Testis (tissue), 2 donors: ENCODE measurements at regions not wholly inside any gene's neighbourhood (a gene's known extent, or its start where the extent isn't known, plus 50 kb on each side); places are given as distances from the start of the nearest gene placed in this dataset.

Experiments used
- DNase-seq: peaks from one replicate; pipeline ENCODE4 v3.0.0-alpha.2; 2019
- H3K27ac ChIP-seq, 2 donors: fragments of 200-600 bp; sonication (generic); one replicate each; pipeline ENCODE4 v1.5.1; 2019
- H3K27me3 ChIP-seq: fragments of 200-600 bp; sonication (generic); one replicate; pipeline ENCODE4 v1.5.1; 2019
- H3K36me3 ChIP-seq: fragments of 200-600 bp; sonication (generic); one replicate; pipeline ENCODE4 v1.5.1; 2017; ENCODE audit warnings: low read depth; ENCODE audit errors: missing control alignments
- H3K4me1 ChIP-seq: fragments of 200-600 bp; sonication (generic); one replicate; pipeline ENCODE4 v1.5.1; 2019
- H3K4me3 ChIP-seq, 2 donors: fragments of 200-600 bp; sonication (generic); one replicate each; pipeline ENCODE4 v1.5.1; 2017 to 2019
- H3K9me3 ChIP-seq: fragments of 200-600 bp; sonication (generic); one replicate; pipeline ENCODE4 v1.5.1; 2017
- POLR2A ChIP-seq: fragments of 450-650 bp; IDR thresholded peaks from one replicate; pipeline ENCODE4 v1.6.1; 2017; ENCODE audit warnings: antibody characterized with exemption, mild to moderate bottlenecking, moderate library complexity
- WGBS, 2 donors: methylation state at CpG; one replicate each; pipeline ENCODE4 v1.1.5; 2018; 5-methylcytosine and 5-hydroxymethylcytosine counted together
- intact Hi-C: fragments of 100-400 bp; cut with DNase I; formaldehyde crosslinking; loops from one replicate; pipeline ENCODE4 v1.15.1; 2023; ENCODE audit warnings: low total_unique reads
- TF ChIP-seq, protein P1 (sequence below), 3 experiments: fragments of 450-650 bp in 2 of 3; fragments of 200-600 bp in 1 of 3; sonication (generic) in 1 of 3; IDR thresholded peaks; one replicate each; pipeline ENCODE4 v1.5.1; 2016 to 2019; ENCODE audit warnings: antibody characterized with exemption in 3 of 3, mild to moderate bottlenecking in 2 of 3, moderate library complexity in 1 of 3

DNA sequence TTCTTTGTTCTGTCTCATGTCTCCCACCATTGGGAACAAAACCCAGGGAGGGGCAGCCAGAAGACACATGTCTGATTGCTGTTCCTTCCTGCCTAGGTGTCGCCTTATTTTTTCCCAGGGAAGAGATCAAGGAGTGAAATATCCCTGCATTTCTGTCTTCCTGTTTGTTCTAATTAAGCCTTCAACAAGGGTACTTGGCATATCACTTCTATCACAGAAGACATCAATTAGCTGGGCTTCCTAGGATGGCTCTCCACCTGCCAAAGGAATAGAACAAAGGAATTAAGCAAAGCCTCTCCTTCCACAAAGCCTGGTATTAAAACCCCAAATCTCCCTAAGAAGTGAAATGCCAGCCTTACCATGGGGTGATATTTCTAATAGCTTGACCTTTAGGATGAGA, 299.5 kb upstream of the CD180 start:
- intact Hi-C loops = no loop called here

DNA sequence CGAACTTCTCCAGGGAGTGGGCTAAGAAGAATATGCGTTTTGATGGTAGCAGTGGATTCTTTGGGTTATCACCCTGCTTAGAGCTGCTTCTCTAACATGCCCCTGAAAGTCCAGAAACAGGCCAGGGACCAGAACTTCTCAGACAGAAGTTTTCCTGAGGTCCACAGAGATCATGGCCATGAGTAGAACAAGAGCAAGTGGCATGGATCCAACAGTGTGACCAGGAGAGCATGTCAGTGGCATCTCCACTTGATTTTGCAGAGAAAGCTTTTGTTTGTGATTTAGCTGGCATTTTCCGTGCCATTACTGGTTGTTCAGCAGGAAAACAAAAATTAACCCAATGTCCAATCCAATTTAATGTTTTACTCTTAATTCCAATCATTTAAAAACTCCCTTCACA, 298.5 kb upstream of the CD180 start:
- 70 to 73% methylated on average over 3 of the region's 3 CpGs for WGBS, 2 donors
- Histone ChIP-seq H3K27me3 (no peaks in the 10 kb centered on the region), H3K4me1 (peaks cover 9% of the 10 kb centered on the region), H3K4me3 (no peak overlapping the region), H3K27ac (no peak overlapping the region), H3K36me3 (no peaks in the 10 kb centered on the region), H3K9me3 (no peaks in the 10 kb centered on the region)
- peak; percentile 38 for DNase-seq
- TF ChIP-seq, protein P1, sequence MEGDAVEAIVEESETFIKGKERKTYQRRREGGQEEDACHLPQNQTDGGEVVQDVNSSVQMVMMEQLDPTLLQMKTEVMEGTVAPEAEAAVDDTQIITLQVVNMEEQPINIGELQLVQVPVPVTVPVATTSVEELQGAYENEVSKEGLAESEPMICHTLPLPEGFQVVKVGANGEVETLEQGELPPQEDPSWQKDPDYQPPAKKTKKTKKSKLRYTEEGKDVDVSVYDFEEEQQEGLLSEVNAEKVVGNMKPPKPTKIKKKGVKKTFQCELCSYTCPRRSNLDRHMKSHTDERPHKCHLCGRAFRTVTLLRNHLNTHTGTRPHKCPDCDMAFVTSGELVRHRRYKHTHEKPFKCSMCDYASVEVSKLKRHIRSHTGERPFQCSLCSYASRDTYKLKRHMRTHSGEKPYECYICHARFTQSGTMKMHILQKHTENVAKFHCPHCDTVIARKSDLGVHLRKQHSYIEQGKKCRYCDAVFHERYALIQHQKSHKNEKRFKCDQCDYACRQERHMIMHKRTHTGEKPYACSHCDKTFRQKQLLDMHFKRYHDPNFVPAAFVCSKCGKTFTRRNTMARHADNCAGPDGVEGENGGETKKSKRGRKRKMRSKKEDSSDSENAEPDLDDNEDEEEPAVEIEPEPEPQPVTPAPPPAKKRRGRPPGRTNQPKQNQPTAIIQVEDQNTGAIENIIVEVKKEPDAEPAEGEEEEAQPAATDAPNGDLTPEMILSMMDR (IDR thresholded peaks at IDR 0.05) = no peak
- TF ChIP-seq POLR2A = no peak
- intact Hi-C loops = no loop called here

More for the DNA sequence above, 299.5 kb upstream of the CD180 start:
- no peak overlapping the region for H3K27ac ChIP-seq
- no peaks in the 10 kb centered on the region for H3K36me3 ChIP-seq
- H3K27me3 ChIP-seq = no peaks in the 10 kb centered on the region
- WGBS, 2 donors = 93% methylated on average over 1 of the region's 1 CpG
- DNase-seq = no peak
- H3K4me1 ChIP-seq = peaks cover 9% of the 10 kb centered on the region
- TF ChIP-seq, protein P1 (IDR thresholded peaks at IDR 0.05) = no peak
- no peak for TF ChIP-seq POLR2A
- no peak overlapping the region for H3K4me3 ChIP-seq
- no peaks in the 10 kb centered on the region for H3K9me3 ChIP-seq

DNA sequence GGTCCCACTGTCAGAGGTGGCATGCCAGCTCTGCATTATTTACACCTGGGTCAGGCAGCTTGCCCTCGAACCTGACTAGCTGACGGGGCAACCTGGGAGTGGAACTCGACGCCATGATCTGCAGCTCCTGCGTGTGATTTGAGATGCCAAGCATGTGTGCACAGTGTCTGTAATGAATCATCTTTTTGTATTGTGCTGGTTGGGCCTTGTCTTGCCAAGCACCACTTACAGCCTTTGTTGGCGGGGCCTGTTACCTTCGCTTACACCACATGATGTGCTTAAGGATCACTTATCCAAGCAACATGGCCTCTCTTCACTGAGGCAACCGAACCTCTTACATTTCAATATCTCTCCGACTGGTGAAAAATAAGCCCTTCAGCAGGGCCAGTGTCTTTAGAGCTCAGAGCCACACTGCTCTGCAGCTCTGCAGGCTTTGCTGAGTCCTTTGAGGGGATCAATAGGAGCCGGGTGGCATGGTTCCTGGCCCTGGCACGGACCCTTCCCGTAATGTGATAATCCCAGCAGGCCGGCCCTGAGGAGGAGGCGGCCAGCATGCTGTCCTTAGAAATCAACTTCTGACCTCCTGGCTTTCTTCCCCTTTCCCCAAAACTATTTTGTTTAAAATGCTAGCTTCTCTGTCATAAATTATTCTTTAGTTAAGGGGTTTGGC, 297.7 kb upstream of the CD180 start:
- intact Hi-C loops = no loop called here
- no peak overlapping the region for H3K4me3 ChIP-seq
- WGBS, 2 donors = 77 to 85% methylated on average over 12 to 14 of the region's 14 CpGs
- TF ChIP-seq POLR2A = no peak
- no peaks in the 10 kb centered on the region for H3K27me3 ChIP-seq
- H3K4me1 ChIP-seq = peaks cover 9% of the 10 kb centered on the region
- H3K9me3 ChIP-seq = no peaks in the 10 kb centered on the region
- H3K36me3 ChIP-seq = no peaks in the 10 kb centered on the region
- no peak for DNase-seq
- H3K27ac ChIP-seq = no peak overlapping the region

DNA sequence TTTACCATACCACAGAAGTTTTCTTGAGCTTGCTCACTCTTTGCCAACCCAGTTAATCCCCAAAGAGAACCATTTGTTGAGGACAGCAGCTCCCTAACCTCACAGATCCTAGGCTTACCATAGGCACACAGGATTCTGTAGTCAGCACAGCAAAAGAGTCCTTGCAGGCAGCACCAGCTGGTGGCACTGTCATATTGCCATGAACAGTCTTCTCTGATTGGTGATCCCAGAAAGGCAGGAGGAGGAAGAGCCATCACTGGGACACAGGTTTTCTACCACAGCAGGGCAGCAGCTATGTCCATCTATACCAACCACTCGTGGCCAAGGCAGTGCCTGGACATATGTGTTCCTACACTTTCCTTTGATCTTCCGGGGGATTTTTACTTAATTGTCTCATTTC, 297.1 kb upstream of the CD180 start:
- no peak overlapping the region for H3K4me3 ChIP-seq
- no peak for TF ChIP-seq POLR2A
- TF ChIP-seq, protein P1 (IDR thresholded peaks at IDR 0.05) = peak; percentile 15 to 40 (median 30)
- 84 to 91% methylated on average over 2 of the region's 2 CpGs for WGBS, 2 donors
- DNase-seq = peak; percentile 80
- H3K9me3 ChIP-seq = no peaks in the 10 kb centered on the region
- no peak overlapping the region for H3K27ac ChIP-seq
- no peaks in the 10 kb centered on the region for H3K27me3 ChIP-seq
- H3K4me1 ChIP-seq = peaks cover 9% of the 10 kb centered on the region
- no peaks in the 10 kb centered on the region for H3K36me3 ChIP-seq
- intact Hi-C loops = no loop called here

GRCh38 chr5:67490543-67491321, 294.1 kb upstream of the CD180 start:
- Histone ChIP-seq H3K36me3 (no peaks in the 10 kb centered on the region), H3K4me1 (peaks cover 9% of the 10 kb centered on the region), H3K27ac (no peak overlapping the region), H3K9me3 (no peaks in the 10 kb centered on the region), H3K27me3 (no peaks in the 10 kb centered on the region), H3K4me3 (no peak overlapping the region)
- intact Hi-C loops = no loop called here
- TF ChIP-seq, protein P1 (IDR thresholded peaks at IDR 0.05) = no peak
- TF ChIP-seq POLR2A = no peak
- peak; percentile 23 for DNase-seq
- 57 to 67% methylated on average over 8 of the region's 8 CpGs for WGBS, 2 donors
